HepG2 (cell line): ENCODE measurements at regions not wholly inside any gene's neighbourhood (a gene's known extent, or its start where the extent isn't known, plus 50 kb on each side); places are given as distances from the start of the nearest gene placed in this dataset.

Experiments
- ATAC-seq: fragments of 200-7000 bp; cut with Tn5 transposase; 3 replicates; pipeline ENCODE4 v1.9.1; 2020; ENCODE audit warnings: mild to moderate bottlenecking, moderate library complexity
- BruUV-seq: library from RNA; stranded (reverse); fragments of 400-500 nt; replicated peaks from 2 replicates; lab custom pipeline; 2021; lab: Mats Ljungman, UMichigan
- CTCF ChIA-PET: fragments of 300-600 bp; formaldehyde crosslinking; extraction: SDS; loops from one replicate; lab custom pipeline; 2021; ENCODE audit warnings: low total read pairs, inconsistent platforms, low intra/inter-chr PET ratio; lab: Yijun Ruan, JAX
- POLR2A ChIA-PET: fragments of 350-600 bp; sonication (Branson Sonifier 250); formaldehyde crosslinking; loops from one replicate; lab custom pipeline; 2020; ENCODE audit warnings: antibody characterized with exemption, inconsistent platforms; lab: Yijun Ruan, JAX
- DNase-seq: peaks from one replicate; pipeline ENCODE4 v3.0.0-alpha.2; 2015; ENCODE audit warnings: low spot score
- FAIRE-seq: peaks from 3 replicates; lab custom pipeline; 2011; peaks lifted over from hg19 to GRCh38; lab: Jason Lieb, UNC
- H2AFZ ChIP-seq: one replicate; pipeline ENCODE4 v1.6.1; 2011; ENCODE audit warnings: low read length, inconsistent platforms
- H3K27ac ChIP-seq: fragments of 300-600 bp; 3 replicates; pipeline ENCODE4 v1.8.0; 2011; ENCODE audit warnings: mixed run types, mild to moderate bottlenecking, mixed read lengths, low read length, inconsistent platforms; ENCODE audit not compliant: insufficient read depth; ENCODE audit errors: extremely low read length
- H3K27me3 ChIP-seq, 2 experiments: fragments of 200-600 bp in 1 of 2; 2 replicates in 1 of 2; 3 replicates in 1 of 2; pipeline versions ENCODE4 v1.6.0 to v1.8.0; 2011; ENCODE audit warnings: low read length in 2 of 2, mild to moderate bottlenecking in 2 of 2, moderate library complexity in 2 of 2, inconsistent platforms in 1 of 2; ENCODE audit not compliant: insufficient read depth in 2 of 2, control insufficient read depth in 1 of 2
- H3K36me3 ChIP-seq, 2 experiments: fragments of 200-600 bp in 1 of 2; replicated peaks in 1 of 2; 2 replicates in 1 of 2; 3 replicates in 1 of 2; pipeline versions ENCODE4 v1.5.1 to v1.8.0; 2011; ENCODE audit warnings: low read length in 2 of 2, inconsistent platforms in 1 of 2; ENCODE audit not compliant: insufficient read depth in 2 of 2, control insufficient read depth in 1 of 2
- H3K4me1 ChIP-seq: 2 replicates; pipeline ENCODE4 v1.5.1; 2012; ENCODE audit warnings: low read length, inconsistent platforms; ENCODE audit not compliant: insufficient read depth
- H3K4me2 ChIP-seq: 2 replicates; pipeline ENCODE4 v1.6.0; 2011; ENCODE audit warnings: low read depth, low read length, inconsistent platforms
- H3K4me3 ChIP-seq, 3 experiments: fragments of 200-600 bp in 1 of 3; sonication (generic), shearing (Covaris generic) in 1 of 3; replicated peaks in 1 of 3; 2 replicates each; pipeline ENCODE4 v1.5.1; 2011 to 2016; ENCODE audit warnings: low read length in 3 of 3, inconsistent platforms in 2 of 3, low read depth in 2 of 3, mild to moderate bottlenecking in 2 of 3, control low read depth in 1 of 3, mixed read lengths in 1 of 3; ENCODE audit not compliant: insufficient read depth in 1 of 3
- H3K79me2 ChIP-seq: one replicate; pipeline ENCODE4 v1.6.1; 2011; ENCODE audit warnings: low read length, inconsistent platforms; ENCODE audit not compliant: insufficient read depth
- H3K9ac ChIP-seq: 2 replicates; pipeline ENCODE4 v1.6.0; 2011; ENCODE audit warnings: mild to moderate bottlenecking, low read depth, low read length, inconsistent platforms; ENCODE audit not compliant: insufficient read depth
- H3K9me3 ChIP-seq: 2 replicates; pipeline ENCODE4 v1.5.1; 2012; ENCODE audit warnings: mild to moderate bottlenecking, low read length
- H4K20me1 ChIP-seq: 2 replicates; pipeline ENCODE4 v1.6.0; 2011; ENCODE audit warnings: inconsistent platforms, mild to moderate bottlenecking, low read length, moderate library complexity; ENCODE audit not compliant: insufficient read depth
- ARNTL ChIP-seq: sonication (generic); formaldehyde crosslinking; IDR thresholded peaks from 2 replicates; pipeline ENCODE4 v1.4.0; 2020; ENCODE audit warnings: mild to moderate bottlenecking, missing genetic modification reagents
- ATF5 ChIP-seq: sonication (generic); formaldehyde crosslinking; IDR thresholded peaks from 2 replicates; pipeline ENCODE4 v1.4.0; 2020; ENCODE audit warnings: mild to moderate bottlenecking, low read depth, missing genetic modification reagents
- CC2D1A ChIP-seq: sonication (generic); formaldehyde crosslinking; IDR thresholded peaks from 2 replicates; pipeline ENCODE4 v1.8.1; 2023; ENCODE audit warnings: mild to moderate bottlenecking, missing genetic modification reagents
- EEA1 ChIP-seq: sonication (generic); formaldehyde crosslinking; IDR thresholded peaks from 2 replicates; pipeline ENCODE4 v1.5.1; 2020; ENCODE audit warnings: mild to moderate bottlenecking, missing genetic modification reagents, borderline replicate concordance
- FIP1L1 ChIP-seq: fragments of 200-400 bp; formaldehyde crosslinking; IDR thresholded peaks from 2 replicates; pipeline ENCODE4 v1.6.1; 2018; ENCODE audit warnings: low read depth, mild to moderate bottlenecking, low read length, moderate library complexity, borderline replicate concordance; ENCODE audit not compliant: insufficient read depth
- KAT2B ChIP-seq: fragments of 150-350 bp; IDR thresholded peaks from 2 replicates; pipeline ENCODE4 v1.6.1; 2014; ENCODE audit warnings: low read depth, low read length, borderline replicate concordance
- KDM5A ChIP-seq: fragments of 200-600 bp; sonication (generic); IDR thresholded peaks from 2 replicates; pipeline ENCODE4 v1.7.0; 2018; ENCODE audit warnings: antibody characterized with exemption, mild to moderate bottlenecking, low read length, borderline replicate concordance
- MIER2 ChIP-seq: IDR thresholded peaks from 2 replicates; pipeline ENCODE4 v1.6.1; 2016; ENCODE audit warnings: missing biosample characterization, missing genetic modification reagents
- NFE2L1 ChIP-seq: sonication (generic); formaldehyde crosslinking; IDR thresholded peaks from 2 replicates; pipeline ENCODE4 v1.4.0; 2020; ENCODE audit warnings: missing genetic modification reagents, mild to moderate bottlenecking, borderline replicate concordance
- NR0B2 ChIP-seq: sonication (generic); formaldehyde crosslinking; IDR thresholded peaks from 2 replicates; pipeline ENCODE4 v1.4.0; 2020; ENCODE audit warnings: mild to moderate bottlenecking, missing genetic modification reagents
- RXRA ChIP-seq: sonication (generic); formaldehyde crosslinking; IDR thresholded peaks from 2 replicates; pipeline ENCODE4 v1.5.1; 2020; ENCODE audit warnings: missing genetic modification reagents
- TAF15 ChIP-seq: fragments of 200-400 bp; formaldehyde crosslinking; IDR thresholded peaks from one replicate; pipeline ENCODE4 v1.6.1; 2018; ENCODE audit warnings: mild to moderate bottlenecking, low read depth, low read length; ENCODE audit not compliant: poor library complexity, severe bottlenecking
- TEAD3 ChIP-seq: optimal IDR thresholded peaks from 2 replicates; pipeline ENCODE3; 2016; ENCODE audit warnings: borderline replicate concordance
- TRIM22 ChIP-seq: fragments of 450-650 bp; IDR thresholded peaks from 2 replicates; pipeline ENCODE4 v1.6.1; 2017
- YY1 ChIP-seq: IDR thresholded peaks from 2 replicates; pipeline ENCODE4 v1.6.1; 2011; ENCODE audit warnings: low read length, low read depth, moderate library complexity, mild to moderate bottlenecking; ENCODE audit not compliant: insufficient read depth, insufficient replicate concordance
- ZFP82 ChIP-seq: sonication (generic); formaldehyde crosslinking; IDR thresholded peaks from 2 replicates; pipeline ENCODE4 v1.5.1; 2020; ENCODE audit warnings: mild to moderate bottlenecking, missing genetic modification reagents, borderline replicate concordance
- ZNF317 ChIP-seq: sonication (generic); formaldehyde crosslinking; IDR thresholded peaks from 2 replicates; pipeline ENCODE4 v1.5.0; 2020; ENCODE audit warnings: mild to moderate bottlenecking, missing genetic modification reagents
- ZNF570 ChIP-seq: sonication (generic); formaldehyde crosslinking; IDR thresholded peaks from 2 replicates; pipeline ENCODE4 v1.4.0; 2020; ENCODE audit warnings: mild to moderate bottlenecking, missing genetic modification reagents, borderline replicate concordance
- ZNF770 ChIP-seq: sonication (generic); formaldehyde crosslinking; IDR thresholded peaks from 2 replicates; pipeline ENCODE4 v1.5.0; 2020; ENCODE audit warnings: mild to moderate bottlenecking, missing genetic modification reagents
- WGBS: methylation state at CpG from one replicate; pipeline ENCODE4 v1.1.6; 2017; ENCODE audit warnings: low lambda C conversion rate; 5-methylcytosine and 5-hydroxymethylcytosine counted together
- in situ Hi-C: cut with HindIII; loops from 2 replicates; pipeline ENCODE4 v1.10.0; 2017; ENCODE audit warnings: low pct_unique_long_range_greater_than_20kb; ENCODE audit not compliant: extremely low pct_ligation_motif_present
- intact Hi-C: fragments of 100-400 bp; cut with micrococcal nuclease; formaldehyde crosslinking; loops from one replicate; pipeline ENCODE4 v1.10.0; 2022; ENCODE audit not compliant: unreplicated experiment

- TF ChIP-seq KAT2B (no peak), ARNTL (CRISPR knock-in tag) (no peak)
These were observed 170.9 kb upstream of the PCDH18 start (continued) for GRCh38 chr4:137703195-137703594.

GRCh38 chr4:137702512-137702911, 170.2 kb upstream of the PCDH18 start:
- Histone ChIP-seq H3K4me2 (no peak overlapping the region), H3K79me2 (no peaks in the 10 kb centered on the region), H3K4me1 (no peaks in the 10 kb centered on the region), H3K9ac (no peak overlapping the region), H3K27ac (no peak overlapping the region), H4K20me1 (no peaks in the 10 kb centered on the region), H3K4me3 (no peak overlapping the region), H3K27me3 (no peaks in the 10 kb centered on the region), H2AFZ (no peak overlapping the region), H3K36me3 (no peaks in the 10 kb centered on the region), H3K9me3 (no peaks in the 10 kb centered on the region)
- in situ Hi-C loops: no loop called here
- CTCF ChIA-PET: no interaction called here
- TF ChIP-seq EEA1 (CRISPR knock-in tag) (no peak), ZFP82 (CRISPR knock-in tag) (no peak), YY1 (no peak), KDM5A (no peak), CC2D1A (CRISPR knock-in tag) (no peak), NFE2L1 (no peak), TRIM22 (no peak), RXRA (CRISPR knock-in tag) (no peak), NR0B2 (no peak), ZNF570 (no peak), ATF5 (CRISPR knock-in tag) (no peak), FIP1L1 (no peak), TAF15 (no peak), ZNF317 (CRISPR knock-in tag) (no peak), MIER2 (no peak), ZNF770 (CRISPR knock-in tag) (no peak), TEAD3 (CRISPR knock-in tag) (no peak)
- intact Hi-C loops: no loop called here
- FAIRE-seq: no peak
- no peak for DNase-seq
- ATAC-seq: no peak
- WGBS: 2% methylated on average over 2 of the region's 2 CpGs
- no TSS peak for BruUV-seq
- POLR2A ChIA-PET: no interaction called here
